ENCODE measurements at regions not wholly inside any gene's neighbourhood (a gene's known extent, or its start where the extent isn't known, plus 50 kb on each side); places are given as distances from the start of the nearest gene placed in this dataset.

- intact Hi-C loops (cut with DNase I; ENCODE audit: low total_unique reads) (no loop called here), in situ Hi-C loops (cut with MboI; ENCODE audit: low pct_ligation_motif_present in 1 of 4, low pct_unique_long_range_greater_than_20kb in 1 of 4, low sequenced_read_pairs in 3 of 4) (no loop called here)
- H3K36me3 ChIP-seq = no peaks in the 10 kb centered on the region
- H3K27me3 ChIP-seq = no peaks in the 10 kb centered on the region
- TF ChIP-seq EP300 (IDR thresholded peaks at IDR 0.05; ENCODE audit: low read depth) = no peak
- H3K4me3 ChIP-seq = no peak overlapping the region
- H3K27ac ChIP-seq = no peak overlapping the region
- H3K9me3 ChIP-seq = no peaks in the 10 kb centered on the region
- DNase-seq = no peak
- H3K4me1 ChIP-seq = no peaks in the 10 kb centered on the region
Observed at GRCh38 chr10:43763846-43764245, 115.2 kb upstream of the ZNF32 start.

GRCh38 chr10:43760514-43760913 is 111.8 kb upstream of the ZNF32 start:
- no peaks in the 10 kb centered on the region for H3K36me3 ChIP-seq
- no peak for DNase-seq
- no peaks in the 10 kb centered on the region for H3K27me3 ChIP-seq
- in situ Hi-C loops (cut with MboI; ENCODE audit: low pct_ligation_motif_present in 1 of 4, low pct_unique_long_range_greater_than_20kb in 1 of 4, low sequenced_read_pairs in 3 of 4) = no loop called here
- no peaks in the 10 kb centered on the region for H3K4me1 ChIP-seq
- H3K27ac ChIP-seq = no peak overlapping the region
- intact Hi-C loops (cut with DNase I; ENCODE audit: low total_unique reads) = no loop called here
- 89% methylated on average over 10 of the region's 10 CpGs; no CpG with 5 or more reads in 1 of the 2 donors for WGBS, 2 donors (ENCODE audit: low coverage in 1 of 2)
- no peak overlapping the region for H3K4me3 ChIP-seq
- no peaks in the 10 kb centered on the region for H3K9me3 ChIP-seq
- no peak for TF ChIP-seq POLR2A (IDR thresholded peaks at IDR 0.05)
- no peak for TF ChIP-seq CTCF (IDR thresholded peaks at IDR 0.05)
- TF ChIP-seq POLR2AphosphoS5 (IDR thresholded peaks at IDR 0.05) = no peak

GRCh38 chr10:43759216-43759615 is 110.5 kb upstream of the ZNF32 start:
- no peak overlapping the region for H3K27ac ChIP-seq
- no peaks in the 10 kb centered on the region for H3K9me3 ChIP-seq
- no peak for TF ChIP-seq POLR2AphosphoS5 (IDR thresholded peaks at IDR 0.05)
- TF ChIP-seq CTCF (IDR thresholded peaks at IDR 0.05) = no peak
- TF ChIP-seq EP300 (IDR thresholded peaks at IDR 0.05; ENCODE audit: low read depth) = no peak
- no peak for TF ChIP-seq POLR2A (IDR thresholded peaks at IDR 0.05)
- intact Hi-C loops (cut with DNase I; ENCODE audit: low total_unique reads) = no loop called here
- no peaks in the 10 kb centered on the region for H3K4me1 ChIP-seq
- no peak for DNase-seq
- 66 to 88% methylated on average over 2 to 5 of the region's 5 CpGs for WGBS, 2 donors (ENCODE audit: low coverage in 1 of 2)
- in situ Hi-C loops (cut with MboI; ENCODE audit: low pct_ligation_motif_present in 1 of 4, low pct_unique_long_range_greater_than_20kb in 1 of 4, low sequenced_read_pairs in 3 of 4) = no loop called here
- H3K27me3 ChIP-seq = no peaks in the 10 kb centered on the region
- no peak overlapping the region for H3K4me3 ChIP-seq
- no peaks in the 10 kb centered on the region for H3K36me3 ChIP-seq

- Histone ChIP-seq H3K27ac (no peak overlapping the region), H3K4me3 (no peak overlapping the region), H3K4me1 (no peaks in the 10 kb centered on the region), H3K36me3 (no peaks in the 10 kb centered on the region), H3K27me3 (no peaks in the 10 kb centered on the region), H3K9me3 (no peaks in the 10 kb centered on the region)
- 45 to 60% methylated on average over 3 of the region's 3 CpGs for WGBS, 2 donors (ENCODE audit: low coverage in 1 of 2)
- intact Hi-C loops (cut with DNase I; ENCODE audit: low total_unique reads) = no loop called here
- in situ Hi-C loops (cut with MboI; ENCODE audit: low pct_ligation_motif_present in 1 of 4, low pct_unique_long_range_greater_than_20kb in 1 of 4, low sequenced_read_pairs in 3 of 4) = no loop called here
- no peak for TF ChIP-seq CTCF (IDR thresholded peaks at IDR 0.05)
- TF ChIP-seq EP300 (IDR thresholded peaks at IDR 0.05; ENCODE audit: low read depth) = no peak
- TF ChIP-seq POLR2AphosphoS5 (IDR thresholded peaks at IDR 0.05) = no peak
- no peak for TF ChIP-seq POLR2A (IDR thresholded peaks at IDR 0.05)
- no peak for DNase-seq
Observed at GRCh38 chr10:43756341-43756740, 107.7 kb upstream of the ZNF32 start.

GRCh38 chr10:43754569-43755260 is 106.0 kb upstream of the ZNF32 start:
- Histone ChIP-seq H3K9me3 (no peaks in the 10 kb centered on the region), H3K27me3 (no peaks in the 10 kb centered on the region), H3K4me3 (no peak overlapping the region), H3K36me3 (no peaks in the 10 kb centered on the region), H3K4me1 (no peaks in the 10 kb centered on the region), H3K27ac (no peak overlapping the region)
- in situ Hi-C loops (cut with MboI; ENCODE audit: low pct_ligation_motif_present in 1 of 4, low pct_unique_long_range_greater_than_20kb in 1 of 4, low sequenced_read_pairs in 3 of 4) (no loop called here), intact Hi-C loops (cut with DNase I; ENCODE audit: low total_unique reads) (no loop called here)
- DNase-seq = no peak
- no peak for TF ChIP-seq POLR2AphosphoS5 (IDR thresholded peaks at IDR 0.05)
- TF ChIP-seq POLR2A (IDR thresholded peaks at IDR 0.05) = no peak
- no peak for TF ChIP-seq CTCF (IDR thresholded peaks at IDR 0.05)
- WGBS, 2 donors (ENCODE audit: low coverage in 1 of 2) = 87 to 92% methylated on average over 8 of the region's 8 CpGs

Measured in transverse colon (tissue), 4 donors.